Coronary artery (tissue), 2 donors: ENCODE measurements at regions not wholly inside any gene's neighbourhood (a gene's known extent, or its start where the extent isn't known, plus 50 kb on each side); places are given as distances from the start of the nearest gene placed in this dataset.
"Not testable (repeated sequence)": the region's sequence is repeated elsewhere in the genome, so short reads cannot be mapped to it uniquely, and the experiment has no call there.

ENCODE experiments used
- DNase-seq: peaks from one replicate; pipeline ENCODE4 v3.0.0-alpha.2; 2017; ENCODE audit warnings: low spot score
- H3K27ac ChIP-seq, 2 donors: fragments of 200-600 bp; sonication (generic); one replicate each; pipeline ENCODE4 v1.5.1; 2016 to 2019
- H3K4me3 ChIP-seq: fragments of 200-600 bp; sonication (generic); 2 replicates; pipeline ENCODE4 v1.5.1; 2016; ENCODE audit warnings: mild to moderate bottlenecking, moderate library complexity
- TF ChIP-seq, protein P1 (sequence below): fragments of 200-600 bp; sonication (generic); IDR thresholded peaks from one replicate; pipeline ENCODE4 v1.5.1; 2019; ENCODE audit warnings: antibody characterized with exemption

DNA sequence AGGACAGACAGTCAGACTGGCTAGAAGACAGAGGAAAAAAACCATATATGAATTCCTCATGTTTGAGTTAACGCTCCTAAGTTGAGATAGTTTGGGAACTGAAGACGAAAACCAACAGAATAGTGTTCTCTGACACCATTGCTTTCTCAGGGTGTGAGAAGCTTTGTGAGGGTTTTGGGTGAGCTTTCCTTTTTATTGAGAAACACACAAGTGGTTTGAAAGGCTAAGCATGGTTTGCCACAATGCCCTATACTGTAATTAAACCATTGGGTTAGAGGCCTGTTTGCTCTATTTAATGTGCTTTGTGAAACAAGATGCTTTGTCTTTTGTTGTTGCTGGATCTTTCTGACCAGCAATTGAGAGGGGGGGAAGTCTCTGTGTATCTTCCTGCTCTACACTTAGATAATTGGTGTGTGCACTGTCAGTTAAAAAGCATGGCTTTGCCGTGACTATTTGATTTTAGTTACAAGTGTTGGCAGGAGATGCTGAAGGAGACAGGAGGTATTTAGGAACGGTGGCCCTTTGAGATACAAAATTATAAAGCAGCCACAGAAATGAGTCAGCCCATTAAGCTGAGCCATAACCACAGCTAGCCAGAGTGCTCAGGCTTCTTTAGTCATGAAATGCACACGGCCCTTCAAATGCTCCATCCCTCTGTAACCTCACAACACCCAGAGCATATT is 273.0 kb upstream of the PREP start:
- H3K27ac ChIP-seq = no peak overlapping the region
- DNase-seq = no peak
- TF ChIP-seq, protein P1, sequence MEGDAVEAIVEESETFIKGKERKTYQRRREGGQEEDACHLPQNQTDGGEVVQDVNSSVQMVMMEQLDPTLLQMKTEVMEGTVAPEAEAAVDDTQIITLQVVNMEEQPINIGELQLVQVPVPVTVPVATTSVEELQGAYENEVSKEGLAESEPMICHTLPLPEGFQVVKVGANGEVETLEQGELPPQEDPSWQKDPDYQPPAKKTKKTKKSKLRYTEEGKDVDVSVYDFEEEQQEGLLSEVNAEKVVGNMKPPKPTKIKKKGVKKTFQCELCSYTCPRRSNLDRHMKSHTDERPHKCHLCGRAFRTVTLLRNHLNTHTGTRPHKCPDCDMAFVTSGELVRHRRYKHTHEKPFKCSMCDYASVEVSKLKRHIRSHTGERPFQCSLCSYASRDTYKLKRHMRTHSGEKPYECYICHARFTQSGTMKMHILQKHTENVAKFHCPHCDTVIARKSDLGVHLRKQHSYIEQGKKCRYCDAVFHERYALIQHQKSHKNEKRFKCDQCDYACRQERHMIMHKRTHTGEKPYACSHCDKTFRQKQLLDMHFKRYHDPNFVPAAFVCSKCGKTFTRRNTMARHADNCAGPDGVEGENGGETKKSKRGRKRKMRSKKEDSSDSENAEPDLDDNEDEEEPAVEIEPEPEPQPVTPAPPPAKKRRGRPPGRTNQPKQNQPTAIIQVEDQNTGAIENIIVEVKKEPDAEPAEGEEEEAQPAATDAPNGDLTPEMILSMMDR = no peak
- no peak overlapping the region for H3K4me3 ChIP-seq

- H3K27ac ChIP-seq, DNase-seq, H3K4me3 ChIP-seq: not testable (repeated sequence)
These were observed 270.1 kb upstream of the PREP start for GRCh38 chr6:105672856-105673538.

GRCh38 chr6:105669232-105669631 is 266.4 kb upstream of the PREP start:
- Histone ChIP-seq H3K27ac (no peak overlapping the region), H3K4me3 (no peak overlapping the region)
- TF ChIP-seq, protein P1 = no peak
- DNase-seq = no peak

GRCh38 chr6:105667056-105667455 is 264.2 kb upstream of the PREP start:
- H3K4me3 ChIP-seq = no peak overlapping the region
- no peak for DNase-seq
- no peak overlapping the region for H3K27ac ChIP-seq
- TF ChIP-seq, protein P1 = no peak

DNA sequence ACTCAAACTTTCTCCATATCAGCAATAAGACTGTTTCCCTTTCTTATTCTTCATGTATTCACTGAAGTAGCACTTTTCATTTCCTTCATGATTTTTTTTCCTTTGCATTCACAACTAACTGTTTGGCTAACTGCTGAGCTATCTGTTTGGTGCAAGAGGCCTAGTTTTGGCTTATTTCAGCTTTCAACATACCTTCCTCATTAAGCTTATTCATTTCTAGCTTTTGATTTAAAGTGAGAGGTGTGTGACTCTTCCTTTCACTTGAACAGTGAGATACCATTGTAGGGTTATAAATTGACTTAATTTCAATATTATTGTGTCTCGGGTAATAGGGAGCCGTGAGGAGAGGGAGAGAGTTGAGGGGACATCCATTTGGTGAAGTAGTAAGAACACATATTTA is 262.0 kb upstream of the PREP start:
- DNase-seq = no peak
- H3K27ac ChIP-seq = no peak overlapping the region
- H3K4me3 ChIP-seq = no peak overlapping the region
- TF ChIP-seq, protein P1 = no peak

- no peak for DNase-seq
- no peak overlapping the region for H3K27ac ChIP-seq
- H3K4me3 ChIP-seq = no peak overlapping the region
- TF ChIP-seq, protein P1 = no peak
These were observed 249.1 kb upstream of the PREP start for GRCh38 chr6:105651969-105652368.

DNA sequence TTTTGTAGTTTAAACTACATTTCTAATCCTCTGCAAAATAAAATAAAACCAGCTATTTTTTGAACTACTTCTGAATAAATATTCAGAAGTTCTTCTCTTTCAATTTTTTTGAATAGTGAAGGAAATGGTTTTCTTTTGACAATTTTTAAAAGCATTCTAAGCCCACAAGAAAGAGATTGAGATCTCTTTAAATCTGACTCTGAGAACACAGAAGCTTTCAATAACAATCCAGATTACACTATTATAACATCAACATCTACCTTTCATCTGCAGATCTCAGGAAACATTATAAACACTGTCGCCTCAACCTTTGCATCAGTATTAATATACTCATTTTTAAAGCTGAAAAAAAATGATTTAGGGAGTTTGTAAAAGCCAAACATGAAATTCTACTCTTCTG is 247.5 kb upstream of the PREP start:
- TF ChIP-seq, protein P1 = no peak
- H3K27ac ChIP-seq = no peak overlapping the region

More for the DNA sequence above, 247.5 kb upstream of the PREP start:
- DNase-seq = no peak
- no peak overlapping the region for H3K4me3 ChIP-seq
